ENCODE measurements at regions not wholly inside any gene's neighbourhood (a gene's known extent, or its start where the extent isn't known, plus 50 kb on each side); places are given as distances from the start of the nearest gene placed in this dataset.

- Histone ChIP-seq H3K27ac (ENCODE audit: low read depth, low read length) (no peak overlapping the region), H3K27me3 (ENCODE audit: control insufficient read depth, insufficient read depth, low read length, poor library complexity, severe bottlenecking) (no peaks in the 10 kb centered on the region), H3K36me3 (ENCODE audit: control insufficient read depth, insufficient read depth, low read length) (no peaks in the 10 kb centered on the region), H3K9me3 (ENCODE audit: control insufficient read depth, low read length) (peaks cover 29% of the 10 kb centered on the region), H3K4me3 (ENCODE audit: low read length) (no peak overlapping the region), H3K4me1 (ENCODE audit: control insufficient read depth, insufficient read depth, low read length) (no peaks in the 10 kb centered on the region), H3K9ac (ENCODE audit: extremely low read depth, low read length, poor library complexity, severe bottlenecking) (no peak overlapping the region)
- H3K4me1 Mint-ChIP-seq, result peaks cover 4% of the 10 kb centered on the region
- DNase-seq, result no peak
- no peak overlapping the region for H3K4me3 Mint-ChIP-seq
- H3K36me3 Mint-ChIP-seq (ENCODE audit: low read depth), result peaks cover 10% of the 10 kb centered on the region
- 81 to 94% methylated on average over 2 of the region's 2 CpGs for WGBS, 2 experiments (ENCODE audit: insufficient coverage in 1 of 2, insufficient read length in 1 of 2)
- H3K9me3 Mint-ChIP-seq, result peaks cover 41% of the 10 kb centered on the region
- no peaks in the 10 kb centered on the region for H3K27me3 Mint-ChIP-seq (ENCODE audit: insufficient read depth)
- H3K27ac Mint-ChIP-seq, result no peak overlapping the region
- TF ChIP-seq CTCF (conservative IDR thresholded peaks at IDR 0.05), result no peak
Measured at GRCh38 chr4:13084210-13084609, 399.9 kb downstream of the RAB28 start.

GRCh38 chr4:13081830-13082229 is 402.3 kb downstream of the RAB28 start:
- no peaks in the 10 kb centered on the region for H3K27me3 Mint-ChIP-seq (ENCODE audit: insufficient read depth)
- H3K27ac ChIP-seq (ENCODE audit: low read depth, low read length), result no peak overlapping the region
- H3K4me3 Mint-ChIP-seq, result no peak overlapping the region
- H3K4me1 ChIP-seq (ENCODE audit: control insufficient read depth, insufficient read depth, low read length), result no peaks in the 10 kb centered on the region
- H3K9ac ChIP-seq (ENCODE audit: extremely low read depth, low read length, poor library complexity, severe bottlenecking), result no peak overlapping the region
- H3K4me3 ChIP-seq (ENCODE audit: low read length), result no peak overlapping the region
- no peaks in the 10 kb centered on the region for H3K27me3 ChIP-seq (ENCODE audit: control insufficient read depth, insufficient read depth, low read length, poor library complexity, severe bottlenecking)
- no peaks in the 10 kb centered on the region for H3K36me3 ChIP-seq (ENCODE audit: control insufficient read depth, insufficient read depth, low read length)
- H3K9me3 ChIP-seq (ENCODE audit: control insufficient read depth, low read length), result peaks cover 29% of the 10 kb centered on the region
- peaks cover 41% of the 10 kb centered on the region for H3K9me3 Mint-ChIP-seq
- H3K27ac Mint-ChIP-seq, result no peak overlapping the region
- H3K4me1 Mint-ChIP-seq, result no peaks in the 10 kb centered on the region
- DNase-seq, result no peak
- no peak for TF ChIP-seq CTCF (conservative IDR thresholded peaks at IDR 0.05)
- peaks cover 10% of the 10 kb centered on the region for H3K36me3 Mint-ChIP-seq (ENCODE audit: low read depth)

GRCh38 chr4:13067077-13067476 is 417.1 kb downstream of the RAB28 start:
- no peaks in the 10 kb centered on the region for H3K27me3 Mint-ChIP-seq (ENCODE audit: insufficient read depth)
- DNase-seq, result no peak
- H3K9me3 Mint-ChIP-seq, result peaks cover 2% of the 10 kb centered on the region
- no peak overlapping the region for H3K4me3 ChIP-seq (ENCODE audit: low read length)
- no peak overlapping the region for H3K27ac ChIP-seq (ENCODE audit: low read depth, low read length)
- no CpG with 5 or more reads among the region's 1 CpG for WGBS, 2 experiments (ENCODE audit: insufficient coverage in 1 of 2, insufficient read length in 1 of 2)
- H3K36me3 Mint-ChIP-seq (ENCODE audit: low read depth), result no peaks in the 10 kb centered on the region
- no peak for TF ChIP-seq CTCF (conservative IDR thresholded peaks at IDR 0.05)
- no peak overlapping the region for H3K9ac ChIP-seq (ENCODE audit: extremely low read depth, low read length, poor library complexity, severe bottlenecking)
- no peaks in the 10 kb centered on the region for H3K36me3 ChIP-seq (ENCODE audit: control insufficient read depth, insufficient read depth, low read length)
- H3K27ac Mint-ChIP-seq, result no peak overlapping the region
- H3K27me3 ChIP-seq (ENCODE audit: control insufficient read depth, insufficient read depth, low read length, poor library complexity, severe bottlenecking), result no peaks in the 10 kb centered on the region
- no peaks in the 10 kb centered on the region for H3K4me1 Mint-ChIP-seq
- no peaks in the 10 kb centered on the region for H3K4me1 ChIP-seq (ENCODE audit: control insufficient read depth, insufficient read depth, low read length)
- H3K9me3 ChIP-seq (ENCODE audit: control insufficient read depth, low read length), result no peaks in the 10 kb centered on the region
- no peak overlapping the region for H3K4me3 Mint-ChIP-seq
